ENCODE measurements at regions not wholly inside any gene's neighbourhood (a gene's known extent, or its start where the extent isn't known, plus 50 kb on each side); places are given as distances from the start of the nearest gene placed in this dataset.

GRCh38 chr7:106598663-106599342 lies 62.2 kb downstream of the CCDC71L start:
- TF ChIP-seq CTCF (IDR thresholded peaks at IDR 0.05) (no peak), POLR2A (IDR thresholded peaks at IDR 0.05) (no peak)
